Nephron (organoid): ENCODE measurements at regions not wholly inside any gene's neighbourhood (a gene's known extent, or its start where the extent isn't known, plus 50 kb on each side); places are given as distances from the start of the nearest gene placed in this dataset.

Experiments
- H3K27ac Mint-ChIP-seq, 3 experiments: 2 replicates each; pipeline ENCODE4 v1.8.0; 2020; ENCODE audit warnings: mixed read lengths in 3 of 3, mild to moderate bottlenecking in 2 of 3, moderate library complexity in 1 of 3
- H3K27me3 Mint-ChIP-seq: 2 replicates; pipeline ENCODE4 v1.8.0; 2021; ENCODE audit warnings: low read depth, mild to moderate bottlenecking, moderate library complexity, mixed read lengths
- H3K36me3 Mint-ChIP-seq: 2 replicates; pipeline ENCODE4 v1.8.0; 2020; ENCODE audit warnings: low read depth, mixed read lengths
- H3K4me1 Mint-ChIP-seq: 2 replicates; pipeline ENCODE4 v1.8.0; 2020; ENCODE audit warnings: mixed read lengths
- H3K4me3 Mint-ChIP-seq, 3 experiments: 2 replicates each; pipeline ENCODE4 v1.8.0; 2020; ENCODE audit warnings: mild to moderate bottlenecking in 3 of 3, mixed read lengths in 3 of 3, moderate library complexity in 2 of 3
- H3K9me3 Mint-ChIP-seq: 2 replicates; pipeline ENCODE4 v1.8.0; 2020; ENCODE audit warnings: mixed read lengths
- TF ChIP-seq, protein P1 (sequence below), 3 experiments: fragments of 200-600 bp; sonication (generic); IDR thresholded peaks; one replicate each; pipeline ENCODE4 v1.5.0; 2021; ENCODE audit warnings: antibody characterized with exemption in 3 of 3; ENCODE audit not compliant: unreplicated experiment in 3 of 3

GRCh38 chr5:39816866-39817265 is 392.1 kb upstream of the DAB2 start:
- peaks cover 6% of the 10 kb centered on the region for H3K4me1 Mint-ChIP-seq
- H3K36me3 Mint-ChIP-seq = no peaks in the 10 kb centered on the region
- no peak overlapping the region for H3K27ac Mint-ChIP-seq
- H3K27me3 Mint-ChIP-seq = peaks cover 6% of the 10 kb centered on the region
- no peaks in the 10 kb centered on the region for H3K9me3 Mint-ChIP-seq
- TF ChIP-seq, protein P1, sequence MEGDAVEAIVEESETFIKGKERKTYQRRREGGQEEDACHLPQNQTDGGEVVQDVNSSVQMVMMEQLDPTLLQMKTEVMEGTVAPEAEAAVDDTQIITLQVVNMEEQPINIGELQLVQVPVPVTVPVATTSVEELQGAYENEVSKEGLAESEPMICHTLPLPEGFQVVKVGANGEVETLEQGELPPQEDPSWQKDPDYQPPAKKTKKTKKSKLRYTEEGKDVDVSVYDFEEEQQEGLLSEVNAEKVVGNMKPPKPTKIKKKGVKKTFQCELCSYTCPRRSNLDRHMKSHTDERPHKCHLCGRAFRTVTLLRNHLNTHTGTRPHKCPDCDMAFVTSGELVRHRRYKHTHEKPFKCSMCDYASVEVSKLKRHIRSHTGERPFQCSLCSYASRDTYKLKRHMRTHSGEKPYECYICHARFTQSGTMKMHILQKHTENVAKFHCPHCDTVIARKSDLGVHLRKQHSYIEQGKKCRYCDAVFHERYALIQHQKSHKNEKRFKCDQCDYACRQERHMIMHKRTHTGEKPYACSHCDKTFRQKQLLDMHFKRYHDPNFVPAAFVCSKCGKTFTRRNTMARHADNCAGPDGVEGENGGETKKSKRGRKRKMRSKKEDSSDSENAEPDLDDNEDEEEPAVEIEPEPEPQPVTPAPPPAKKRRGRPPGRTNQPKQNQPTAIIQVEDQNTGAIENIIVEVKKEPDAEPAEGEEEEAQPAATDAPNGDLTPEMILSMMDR (IDR thresholded peaks at IDR 0.05; ENCODE audit: unreplicated experiment in 3 of 3) = no peak
- H3K4me3 Mint-ChIP-seq = no peak overlapping the region

GRCh38 chr5:39816156-39816845 is 391.5 kb upstream of the DAB2 start:
- Mint-ChIP-seq H3K36me3 (no peaks in the 10 kb centered on the region), H3K9me3 (no peaks in the 10 kb centered on the region), H3K27ac (no peak overlapping the region), H3K4me3 (no peak overlapping the region), H3K27me3 (peaks cover 6% of the 10 kb centered on the region), H3K4me1 (peaks cover under 1% of the 10 kb centered on the region)
- TF ChIP-seq, protein P1 (IDR thresholded peaks at IDR 0.05; ENCODE audit: unreplicated experiment in 3 of 3) = no peak

GRCh38 chr5:39815711-39816110 is 390.9 kb upstream of the DAB2 start:
- Mint-ChIP-seq H3K4me1 (no peaks in the 10 kb centered on the region), H3K36me3 (no peaks in the 10 kb centered on the region), H3K9me3 (no peaks in the 10 kb centered on the region), H3K4me3 (no peak overlapping the region), H3K27ac (peak overlapping the region in 1 of 3 experiments; percentile 32), H3K27me3 (peaks cover 6% of the 10 kb centered on the region)
- TF ChIP-seq, protein P1 (IDR thresholded peaks at IDR 0.05; ENCODE audit: unreplicated experiment in 3 of 3) = no peak

DNA sequence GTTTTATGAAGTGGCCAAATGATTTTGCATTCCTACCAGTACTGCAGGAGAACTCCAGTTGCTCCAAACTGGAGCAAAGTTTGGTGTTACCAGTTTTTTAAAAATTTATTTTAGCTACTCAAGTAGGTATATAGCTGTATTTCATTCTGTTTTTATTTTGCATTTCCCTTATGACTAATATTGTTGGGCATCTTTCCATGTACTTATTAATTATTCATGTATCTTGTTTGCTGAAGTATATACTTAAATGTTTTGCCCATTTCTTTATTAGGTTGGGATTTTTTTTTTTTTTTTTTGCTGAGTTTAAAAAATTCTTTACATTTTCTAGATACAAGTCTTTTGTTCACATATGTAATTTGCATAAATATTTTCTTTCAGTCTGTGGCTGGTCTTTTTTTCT is 386.6 kb upstream of the DAB2 start:
- Mint-ChIP-seq H3K27ac (no peak overlapping the region), H3K27me3 (no peaks in the 10 kb centered on the region), H3K4me3 (no peak overlapping the region), H3K4me1 (no peaks in the 10 kb centered on the region), H3K36me3 (no peaks in the 10 kb centered on the region), H3K9me3 (no peaks in the 10 kb centered on the region)
- TF ChIP-seq, protein P1 (IDR thresholded peaks at IDR 0.05; ENCODE audit: unreplicated experiment in 3 of 3) = no peak

- TF ChIP-seq, protein P1 (IDR thresholded peaks at IDR 0.05; ENCODE audit: unreplicated experiment in 3 of 3) = no peak
- Mint-ChIP-seq H3K9me3 (no peaks in the 10 kb centered on the region), H3K4me3 (no peak overlapping the region), H3K36me3 (no peaks in the 10 kb centered on the region), H3K27me3 (no peaks in the 10 kb centered on the region), H3K27ac (no peak overlapping the region), H3K4me1 (no peaks in the 10 kb centered on the region)
Measured at GRCh38 chr5:39808656-39809055, 383.9 kb upstream of the DAB2 start.

GRCh38 chr5:39801306-39801705 is 376.5 kb upstream of the DAB2 start:
- Mint-ChIP-seq H3K27me3 (no peaks in the 10 kb centered on the region), H3K4me1 (peaks cover 10% of the 10 kb centered on the region), H3K27ac (no peak overlapping the region), H3K9me3 (no peaks in the 10 kb centered on the region), H3K4me3 (no peak overlapping the region), H3K36me3 (no peaks in the 10 kb centered on the region)
- TF ChIP-seq, protein P1 (IDR thresholded peaks at IDR 0.05; ENCODE audit: unreplicated experiment in 3 of 3) = no peak
